GM19463 (cell line): ENCODE measurements at regions not wholly inside any gene's neighbourhood (a gene's known extent, or its start where the extent isn't known, plus 50 kb on each side); places are given as distances from the start of the nearest gene placed in this dataset.

Source experiments
- ATAC-seq: cut with Tn5 transposase; IDR thresholded peaks from one replicate; pipeline ENCODE4 v1.9.1; 2021; ENCODE audit warnings: mild to moderate bottlenecking, moderate library complexity; ENCODE audit not compliant: unreplicated experiment

DNA sequence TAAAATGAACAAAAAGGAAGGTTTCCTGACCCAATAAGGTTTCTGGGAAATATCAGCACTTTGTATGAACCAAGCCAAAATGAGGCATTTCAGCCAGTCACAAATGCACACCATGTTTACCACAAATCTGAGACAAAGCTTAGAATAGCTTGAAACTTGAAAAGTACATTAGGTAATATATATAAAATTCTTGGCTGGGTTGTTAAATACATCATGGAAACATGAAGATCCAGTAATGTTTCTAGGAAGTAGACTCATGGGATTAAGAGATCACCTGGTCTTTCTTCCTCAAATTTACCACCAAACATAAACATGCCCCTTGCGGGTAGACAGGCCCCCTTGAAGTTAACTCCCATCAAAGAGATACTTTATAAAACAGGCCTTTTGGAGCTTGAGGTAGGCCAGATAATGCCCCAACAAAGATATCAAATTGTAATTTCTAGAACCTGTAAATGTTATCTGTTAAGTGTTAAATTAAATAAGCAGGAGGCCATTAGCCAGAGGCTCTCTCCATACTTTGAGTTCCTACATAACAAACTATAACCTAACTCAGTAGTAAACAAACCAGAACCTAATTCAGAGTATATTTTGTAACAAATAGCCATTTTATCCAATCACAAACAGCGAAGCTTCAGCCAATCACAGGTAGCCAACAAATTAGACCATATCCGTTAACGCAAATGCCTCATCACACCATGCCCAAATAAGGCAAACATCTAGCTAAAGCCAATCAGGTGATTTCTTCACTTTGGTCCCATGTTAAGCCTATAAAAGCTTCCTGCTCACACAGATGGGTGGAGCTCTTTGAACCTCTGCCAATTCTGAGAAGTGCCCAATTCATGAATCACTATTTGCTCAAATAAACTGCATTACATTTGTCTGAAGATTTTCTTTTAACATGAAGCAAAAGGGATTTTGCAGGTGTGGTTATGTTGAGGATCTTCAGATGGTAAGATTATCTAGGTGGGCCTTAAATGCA is 127.9 kb upstream of the TARS1 start:
- ATAC-seq = no peak

DNA sequence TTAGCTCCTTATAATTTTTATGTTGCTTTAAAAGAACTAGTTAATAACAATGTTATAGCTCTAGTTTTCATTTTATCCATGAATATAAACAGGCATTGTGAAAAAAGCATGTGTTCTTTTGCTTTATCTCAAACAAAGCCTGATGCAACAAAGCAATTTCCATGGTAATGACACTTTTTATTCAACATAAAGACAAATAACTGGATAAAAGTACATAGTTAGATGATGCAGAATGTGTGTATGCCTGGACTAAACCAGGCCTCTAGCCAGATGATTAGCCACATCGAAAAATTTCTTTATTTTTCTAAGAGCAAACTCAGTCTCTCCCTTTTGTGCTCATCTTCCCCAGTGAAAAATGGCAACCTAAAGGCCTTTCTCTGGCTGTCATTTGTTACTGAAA is 125.6 kb upstream of the TARS1 start:
- no peak for ATAC-seq

DNA sequence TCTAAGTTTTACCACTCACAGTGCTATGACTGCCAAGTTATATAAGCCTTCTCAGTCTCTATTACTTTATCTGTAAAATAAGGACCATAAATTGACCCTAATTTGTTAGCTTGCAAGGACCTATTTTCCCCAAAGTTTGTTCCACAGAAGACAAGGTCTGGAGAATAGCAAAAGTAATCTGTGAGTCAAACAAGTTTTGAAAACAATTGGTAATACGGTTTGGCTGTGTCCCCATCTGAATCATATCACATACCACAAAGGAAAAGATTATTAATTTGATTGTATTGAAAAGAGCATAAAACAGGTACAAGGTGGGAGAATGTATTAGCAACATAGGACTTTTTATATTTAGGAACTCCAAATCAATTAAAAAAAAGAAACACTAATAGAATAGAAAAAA is 124.0 kb upstream of the TARS1 start:
- ATAC-seq = no peak

DNA sequence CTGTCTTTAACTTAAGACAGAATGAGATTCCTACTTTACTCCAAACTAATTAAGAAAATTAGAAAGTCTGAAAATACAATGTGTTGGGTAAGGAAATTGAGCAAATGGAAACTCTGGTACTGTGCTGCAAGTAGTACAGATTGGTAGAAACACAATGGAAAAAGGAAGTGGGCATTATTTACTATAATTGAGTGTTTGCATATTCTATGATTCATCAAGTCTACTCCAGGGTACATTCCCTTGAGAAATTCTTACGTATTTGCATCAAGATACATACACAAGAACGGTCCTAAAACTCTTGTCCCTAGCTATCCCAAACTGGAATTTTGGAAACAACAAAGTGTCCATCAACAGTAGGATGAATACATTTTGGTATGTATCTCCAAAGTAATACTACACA is 123.5 kb upstream of the TARS1 start:
- ATAC-seq = no peak

DNA sequence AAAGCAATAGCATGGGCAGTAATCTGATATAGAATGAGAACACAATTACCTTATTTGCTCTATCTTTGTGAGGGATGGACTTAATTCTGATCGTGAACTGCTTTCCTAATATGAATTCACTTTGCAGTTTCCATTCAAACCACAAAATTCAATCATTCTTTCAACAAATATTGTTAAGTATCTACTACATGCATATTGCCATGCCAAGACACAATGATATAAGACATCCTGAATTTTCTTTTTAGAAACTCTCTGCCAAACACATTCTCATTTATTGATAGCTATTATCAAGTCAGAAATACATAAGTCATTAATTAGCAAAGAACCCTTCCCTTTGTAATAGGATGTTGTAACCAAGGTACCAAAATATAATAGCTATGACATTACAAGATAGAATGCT is 121.6 kb upstream of the TARS1 start:
- ATAC-seq = no peak

DNA sequence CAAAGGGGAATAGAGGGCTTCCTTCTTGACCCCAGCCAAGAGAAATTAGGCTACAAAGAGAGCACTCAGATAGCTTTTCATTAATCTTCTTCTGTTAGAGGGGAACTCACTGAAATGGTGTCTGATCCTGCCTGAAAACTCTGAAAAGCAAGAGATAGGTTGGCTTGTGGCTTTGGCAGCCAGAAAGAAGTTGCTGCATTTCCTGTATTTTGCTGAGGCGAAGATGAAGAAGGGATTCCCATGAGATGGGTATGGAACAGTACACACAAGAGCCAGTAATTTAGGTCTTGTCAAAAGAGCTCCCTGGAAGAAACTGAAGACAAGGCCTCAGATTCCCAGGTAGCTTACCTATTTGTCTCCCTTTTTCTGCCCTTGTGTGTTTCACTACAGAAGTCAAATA is 120.9 kb upstream of the TARS1 start:
- ATAC-seq = no peak

- ATAC-seq = no peak
These were observed 119.7 kb upstream of the TARS1 start for GRCh38 chr5:33321026-33321425.

GRCh38 chr5:33322632-33323031 is 118.1 kb upstream of the TARS1 start:
- no peak for ATAC-seq

- no peak for ATAC-seq
These were observed 116.0 kb upstream of the TARS1 start for GRCh38 chr5:33324667-33325307.

DNA sequence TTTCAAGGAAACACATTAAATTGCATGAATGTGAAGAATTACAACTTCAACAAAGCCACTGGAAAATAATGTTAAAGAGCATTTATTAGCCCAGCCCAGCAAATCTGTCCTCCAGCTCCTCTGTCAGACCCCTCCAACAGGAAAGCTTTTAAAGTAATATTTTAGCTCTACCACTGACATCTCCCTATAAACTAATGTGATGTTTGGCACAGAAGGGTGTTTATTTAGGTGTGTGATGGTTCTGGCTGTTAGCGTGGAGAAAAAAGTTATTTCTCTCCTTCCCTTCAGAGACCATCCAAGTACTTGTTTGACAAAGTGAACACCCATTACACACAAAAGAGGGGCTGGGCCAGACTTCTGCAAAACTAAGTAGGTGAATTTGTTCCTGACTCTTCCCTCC is 111.9 kb upstream of the TARS1 start:
- ATAC-seq = no peak

DNA sequence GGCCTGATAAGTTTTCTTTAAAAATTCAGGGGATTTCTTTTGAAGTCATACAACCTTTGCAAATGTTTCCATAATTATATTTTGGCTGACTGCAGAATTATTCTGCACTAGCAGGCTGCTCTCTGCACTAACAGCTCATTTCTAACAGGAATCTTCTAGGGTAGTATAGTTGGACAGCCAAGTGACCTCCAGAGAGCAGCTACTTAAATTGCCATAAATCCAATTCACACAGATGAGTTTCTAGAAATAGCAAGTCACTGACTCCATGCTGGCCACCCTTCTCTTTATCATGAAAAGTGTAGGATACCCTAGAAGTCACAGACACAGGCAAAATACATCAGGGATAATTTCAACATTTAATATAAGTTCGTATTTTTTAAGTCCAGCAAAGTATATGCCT is 110.9 kb upstream of the TARS1 start:
- no peak for ATAC-seq

GRCh38 chr5:33330426-33330825 is 110.3 kb upstream of the TARS1 start:
- no peak for ATAC-seq

DNA sequence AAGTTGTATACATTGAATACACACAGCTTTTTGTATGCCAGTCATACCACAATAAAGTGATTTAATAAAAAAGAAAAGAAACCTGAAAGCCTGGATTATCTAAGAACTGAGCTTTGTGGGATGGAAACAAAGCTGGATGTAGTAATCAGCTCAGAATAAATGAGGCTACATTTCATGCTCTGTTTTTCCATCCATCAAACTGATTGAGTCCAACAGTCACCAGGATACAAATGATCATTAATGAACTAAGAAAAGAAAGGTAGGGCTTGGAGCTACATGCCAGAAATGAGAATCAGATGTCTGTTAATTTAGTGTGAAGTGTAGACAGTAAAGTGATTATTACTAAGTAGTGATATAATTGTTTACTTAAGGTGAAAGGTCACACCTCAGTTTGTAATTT is 109.8 kb upstream of the TARS1 start:
- ATAC-seq = no peak

DNA sequence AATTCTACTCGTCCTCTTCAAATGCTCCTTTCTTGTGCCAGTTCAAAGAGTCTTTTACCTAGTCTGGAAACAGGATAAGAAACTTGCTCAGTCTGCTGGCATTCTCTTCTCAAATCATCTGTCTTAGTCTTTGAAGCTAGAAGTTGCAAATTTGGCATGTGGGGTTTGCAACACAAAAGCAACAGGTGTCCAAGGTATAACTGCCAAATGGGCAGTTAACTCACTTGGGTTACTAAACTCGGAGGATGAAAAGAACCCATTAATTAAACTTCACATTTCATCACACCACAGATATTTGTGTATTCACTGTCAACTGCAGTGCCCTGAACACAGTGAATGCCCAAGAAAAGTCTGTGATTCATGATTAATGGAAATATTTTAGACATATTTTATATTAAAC is 108.0 kb upstream of the TARS1 start:
- no peak for ATAC-seq

GRCh38 chr5:33334829-33335228 is 105.9 kb upstream of the TARS1 start:
- no peak for ATAC-seq

DNA sequence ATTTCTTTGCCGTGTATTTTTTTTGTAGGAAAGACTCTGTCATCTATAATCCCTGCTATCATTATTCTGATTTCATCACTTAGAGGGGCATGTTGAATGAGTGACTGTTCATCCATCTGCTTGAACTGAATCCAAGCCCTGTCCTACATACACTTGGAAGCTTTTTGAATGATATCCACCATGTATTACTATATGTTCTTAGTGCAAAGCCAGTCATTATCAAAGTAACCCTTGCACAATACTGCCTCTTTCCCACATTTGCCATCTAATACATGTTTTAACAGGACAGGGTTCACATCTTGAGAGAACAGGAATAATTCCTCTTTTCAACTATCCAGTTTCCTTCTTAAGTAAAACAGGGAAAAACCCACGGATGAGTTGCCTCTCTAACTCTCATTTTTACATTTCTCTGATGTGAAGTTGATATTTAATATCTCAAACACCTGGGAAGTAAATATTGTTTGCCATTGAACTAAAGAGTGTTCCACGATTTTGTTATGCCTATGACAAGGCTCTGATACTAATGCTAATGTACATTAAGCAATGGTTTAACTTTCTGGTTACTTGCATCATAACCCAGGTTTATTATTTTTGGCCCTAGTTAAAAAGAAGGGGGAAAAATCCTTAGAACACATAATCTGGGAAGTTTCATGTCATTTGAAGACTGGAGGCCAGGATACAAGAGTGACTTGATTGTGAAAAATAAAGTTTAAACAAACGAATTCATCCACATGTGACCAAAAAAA is 103.7 kb upstream of the TARS1 start:
- no peak for ATAC-seq

- ATAC-seq = no peak
These were observed 103.2 kb upstream of the TARS1 start for GRCh38 chr5:33337637-33337992.

DNA sequence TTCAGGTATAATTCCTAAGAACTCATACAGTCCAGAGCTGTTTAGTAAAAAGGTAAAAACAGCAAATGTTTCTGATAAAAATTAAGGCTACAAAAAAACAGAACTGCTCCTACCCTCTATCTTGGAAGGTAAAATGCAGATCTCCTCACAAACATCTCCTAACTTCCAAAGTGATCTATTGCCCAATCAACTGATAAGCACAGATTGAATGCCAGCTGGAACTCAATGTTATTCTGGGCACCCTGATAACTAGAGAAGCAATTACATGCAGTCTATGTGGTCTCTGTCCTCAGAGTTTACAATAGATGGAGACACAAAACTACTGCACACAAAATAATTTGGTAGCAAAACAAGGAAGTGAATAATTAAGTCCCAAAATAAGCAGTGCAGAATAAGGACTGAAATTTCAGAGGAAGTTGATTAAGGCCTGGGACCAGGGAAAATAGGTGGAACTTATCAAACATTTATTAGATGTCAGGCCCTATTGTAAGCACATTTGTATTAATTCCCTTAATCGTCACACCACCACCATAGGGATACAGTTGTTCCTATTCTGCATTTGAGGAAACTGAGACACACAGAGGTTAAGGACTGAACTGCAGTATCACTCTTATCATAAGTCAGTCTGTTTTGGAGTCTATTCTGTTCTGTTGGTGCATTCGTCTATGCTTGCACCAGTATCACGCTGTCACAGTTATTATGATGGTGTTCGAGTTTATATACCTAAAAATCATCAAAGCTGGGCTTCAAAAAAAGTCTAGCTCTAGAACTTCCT is 102.2 kb upstream of the TARS1 start:
- no peak for ATAC-seq

- no peak for ATAC-seq
These were observed 101.4 kb upstream of the TARS1 start for GRCh38 chr5:33339413-33339812.

DNA sequence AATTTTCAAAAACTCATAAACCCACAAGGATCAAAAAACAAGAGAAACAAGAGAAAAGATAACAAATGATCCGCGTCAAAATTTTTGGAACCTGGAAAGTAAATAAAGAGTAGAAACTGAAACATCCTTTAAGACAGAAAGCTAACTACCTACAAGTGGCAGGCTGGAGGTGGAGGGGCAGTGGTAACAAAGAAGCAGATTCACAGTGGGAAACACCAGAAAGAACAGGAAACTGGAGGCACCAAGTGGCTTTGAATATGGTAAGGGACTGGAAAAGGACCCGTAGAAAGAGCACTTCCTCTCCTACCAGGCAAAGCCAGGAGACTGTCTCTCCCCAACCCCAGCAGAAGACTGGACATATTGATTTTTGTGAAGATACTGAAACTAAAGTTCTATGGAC is 100.6 kb upstream of the TARS1 start:
- ATAC-seq = no peak

- no peak for ATAC-seq
These were observed 99.4 kb upstream of the TARS1 start for GRCh38 chr5:33341351-33341750.
